ENCODE measurements at regions not wholly inside any gene's neighbourhood (a gene's known extent, or its start where the extent isn't known, plus 50 kb on each side); places are given as distances from the start of the nearest gene placed in this dataset.

DNA sequence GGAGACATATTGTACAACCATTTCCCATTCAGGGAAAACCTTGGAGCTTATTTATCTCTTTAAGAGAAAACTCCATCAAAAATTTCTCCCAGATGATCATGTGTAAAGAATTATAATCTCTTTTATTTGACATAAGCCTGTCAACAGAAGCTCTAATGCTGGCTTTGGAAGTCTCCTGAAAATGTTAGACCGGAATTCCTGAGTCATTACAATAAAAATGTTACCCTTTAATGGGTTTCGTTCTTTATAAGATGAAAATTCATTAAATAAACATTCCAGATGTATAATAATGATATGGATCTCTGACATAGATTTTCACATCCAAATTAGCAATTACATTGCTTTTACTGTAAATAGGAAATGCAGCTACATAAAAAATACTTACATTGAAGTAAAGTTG, 1036.4 kb downstream of the EFNA5 start:
- CTCF ChIA-PET = interaction anchor here (1.3 to 1.6 kb wide), 5 partner anchors 13 to 365 kb away, joined by 3 to 4 read pairs (median 4); no protein-coding TSS in a partner anchor

DNA sequence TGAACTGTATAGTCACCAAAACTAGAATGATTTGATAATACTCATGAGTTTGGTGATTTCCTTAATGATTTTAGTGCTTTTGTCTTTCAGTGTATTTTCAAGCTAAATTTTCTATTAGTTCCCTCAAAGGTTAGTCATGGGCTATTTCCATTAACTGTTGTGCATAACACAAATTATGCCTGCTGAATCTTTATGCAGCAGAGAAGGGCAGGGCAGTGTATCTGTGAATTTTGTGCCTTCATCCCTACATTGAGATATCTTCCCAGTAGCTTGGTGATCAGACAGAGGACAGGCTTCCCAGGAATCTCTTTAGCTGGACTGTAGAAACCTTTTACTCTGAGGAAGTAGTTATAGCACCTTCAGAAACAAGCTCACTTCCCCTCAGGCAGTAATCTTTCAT, 1036.9 kb downstream of the EFNA5 start:
- BruUV-seq (replicated peaks) = no TSS peak
- dilution Hi-C loops (cut with MboI; ENCODE audit: extremely low pct_ligation_motif_present, low sequenced_read_pairs) = no loop called here
- no peak overlapping the region for H3K9ac ChIP-seq (replicated peaks; ENCODE audit: extremely low read depth, insufficient read depth, low read length)
- H3K79me2 ChIP-seq (ENCODE audit: control insufficient read depth, insufficient read depth, low read length) = no peaks in the 10 kb centered on the region
- H3K4me1 ChIP-seq (ENCODE audit: control insufficient read depth, extremely low read depth, insufficient read depth, low read length) = peaks cover 6% of the 10 kb centered on the region
- H3K4me3 ChIP-seq (replicated peaks in 1 of 3; ENCODE audit: insufficient read depth in 1 of 3, low read depth in 1 of 3, low read length in 3 of 3) = no peak overlapping the region
- H3K27me3 ChIP-seq (ENCODE audit: control insufficient read depth in 2 of 2, insufficient read depth in 2 of 2, low read length in 2 of 2) = no peaks in the 10 kb centered on the region
- TF ChIP-seq EZH2 (IDR thresholded peaks at IDR 0.05; ENCODE audit: borderline replicate concordance, low read depth, low read length, severe bottlenecking) = no peak
- TF ChIP-seq, protein P1, sequence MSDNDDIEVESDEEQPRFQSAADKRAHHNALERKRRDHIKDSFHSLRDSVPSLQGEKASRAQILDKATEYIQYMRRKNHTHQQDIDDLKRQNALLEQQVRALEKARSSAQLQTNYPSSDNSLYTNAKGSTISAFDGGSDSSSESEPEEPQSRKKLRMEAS (IDR thresholded peaks at IDR 0.05; ENCODE audit: insufficient read depth, insufficient read length) = no peak
- TF ChIP-seq FOS (IDR thresholded peaks at IDR 0.05; ENCODE audit: borderline replicate concordance, insufficient read depth, low read length) = no peak
- TF ChIP-seq, protein P2, sequence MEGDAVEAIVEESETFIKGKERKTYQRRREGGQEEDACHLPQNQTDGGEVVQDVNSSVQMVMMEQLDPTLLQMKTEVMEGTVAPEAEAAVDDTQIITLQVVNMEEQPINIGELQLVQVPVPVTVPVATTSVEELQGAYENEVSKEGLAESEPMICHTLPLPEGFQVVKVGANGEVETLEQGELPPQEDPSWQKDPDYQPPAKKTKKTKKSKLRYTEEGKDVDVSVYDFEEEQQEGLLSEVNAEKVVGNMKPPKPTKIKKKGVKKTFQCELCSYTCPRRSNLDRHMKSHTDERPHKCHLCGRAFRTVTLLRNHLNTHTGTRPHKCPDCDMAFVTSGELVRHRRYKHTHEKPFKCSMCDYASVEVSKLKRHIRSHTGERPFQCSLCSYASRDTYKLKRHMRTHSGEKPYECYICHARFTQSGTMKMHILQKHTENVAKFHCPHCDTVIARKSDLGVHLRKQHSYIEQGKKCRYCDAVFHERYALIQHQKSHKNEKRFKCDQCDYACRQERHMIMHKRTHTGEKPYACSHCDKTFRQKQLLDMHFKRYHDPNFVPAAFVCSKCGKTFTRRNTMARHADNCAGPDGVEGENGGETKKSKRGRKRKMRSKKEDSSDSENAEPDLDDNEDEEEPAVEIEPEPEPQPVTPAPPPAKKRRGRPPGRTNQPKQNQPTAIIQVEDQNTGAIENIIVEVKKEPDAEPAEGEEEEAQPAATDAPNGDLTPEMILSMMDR (IDR thresholded peaks at IDR 0.05; ENCODE audit: extremely low read depth in 1 of 2, insufficient read depth in 1 of 2, low read depth in 1 of 2, low read length in 2 of 2) = no peak
- no peak for TF ChIP-seq POLR2AphosphoS5 (IDR thresholded peaks at IDR 0.05; ENCODE audit: insufficient read depth, low read depth, low read length)
- TF ChIP-seq GATA2 (IDR thresholded peaks at IDR 0.05; ENCODE audit: insufficient read depth, insufficient read length, low read depth, low read length) = no peak
- TF ChIP-seq POLR2A (IDR thresholded peaks at IDR 0.05; ENCODE audit: low read depth, low read length) = no peak
- no peak for TF ChIP-seq JUN (IDR thresholded peaks at IDR 0.05; ENCODE audit: borderline replicate concordance, insufficient read depth, insufficient read length, low read depth)
- no peak for TF ChIP-seq MYC (IDR thresholded peaks at IDR 0.05; ENCODE audit: low read depth, low read length)
- H3K36me3 ChIP-seq (ENCODE audit: control insufficient read depth in 2 of 2, extremely low read depth in 1 of 2, insufficient read depth in 2 of 2, low read length in 2 of 2) = no peaks in the 10 kb centered on the region
- H3K9me1 ChIP-seq (replicated peaks; ENCODE audit: control insufficient read depth, extremely low read depth, insufficient read depth, low read length) = no peaks in the 10 kb centered on the region
- H3K9me3 ChIP-seq (replicated peaks; ENCODE audit: control insufficient read depth, insufficient read depth, low read length) = no peaks in the 10 kb centered on the region
- intact Hi-C loops (cut with micrococcal nuclease) = no loop called here
- no peaks in the 10 kb centered on the region for H4K20me1 ChIP-seq (replicated peaks; ENCODE audit: control insufficient read depth, extremely low read depth, insufficient read depth, low read length)
- peak overlapping the region; percentile 48 for H2AFZ ChIP-seq (ENCODE audit: low read depth, low read length)
- H3K4me2 ChIP-seq (ENCODE audit: insufficient read depth, low read length) = peak overlapping the region; percentile 24
- H3K27ac ChIP-seq (ENCODE audit: insufficient read depth, low read depth, low read length) = no peak overlapping the region
- DNase-seq (ENCODE audit: low read depth, low spot score) (no peak), FAIRE-seq (no peak)
- ChIA-PET POLR2A (no interaction called here), CTCF (interaction anchor here (1.3 to 2.1 kb wide), 6 partner anchors 12 to 365 kb away, joined by 3 to 4 read pairs (median 4); no protein-coding TSS in a partner anchor)

More for the DNA sequence above, 1036.4 kb downstream of the EFNA5 start:
- peak; percentile 19 for TF ChIP-seq GATA2 (IDR thresholded peaks at IDR 0.05; ENCODE audit: insufficient read depth, insufficient read length, low read depth, low read length)
- TF ChIP-seq, protein P1 (IDR thresholded peaks at IDR 0.05; ENCODE audit: insufficient read depth, insufficient read length) = no peak
- intact Hi-C loops (cut with micrococcal nuclease) = no loop called here
- Histone ChIP-seq H3K9ac (replicated peaks; ENCODE audit: extremely low read depth, insufficient read depth, low read length) (no peak overlapping the region), H2AFZ (ENCODE audit: low read depth, low read length) (peak overlapping the region; percentile 48), H3K27ac (ENCODE audit: insufficient read depth, low read depth, low read length) (no peak overlapping the region), H3K79me2 (ENCODE audit: control insufficient read depth, insufficient read depth, low read length) (no peaks in the 10 kb centered on the region), H3K4me2 (ENCODE audit: insufficient read depth, low read length) (peak overlapping the region; percentile 24), H3K4me1 (ENCODE audit: control insufficient read depth, extremely low read depth, insufficient read depth, low read length) (peaks cover 6% of the 10 kb centered on the region), H3K9me1 (replicated peaks; ENCODE audit: control insufficient read depth, extremely low read depth, insufficient read depth, low read length) (no peaks in the 10 kb centered on the region), H3K36me3 (ENCODE audit: control insufficient read depth in 2 of 2, extremely low read depth in 1 of 2, insufficient read depth in 2 of 2, low read length in 2 of 2) (no peaks in the 10 kb centered on the region), H3K27me3 (ENCODE audit: control insufficient read depth in 2 of 2, insufficient read depth in 2 of 2, low read length in 2 of 2) (no peaks in the 10 kb centered on the region), H3K4me3 (replicated peaks in 1 of 3; ENCODE audit: insufficient read depth in 1 of 3, low read depth in 1 of 3, low read length in 3 of 3) (no peak overlapping the region), H3K9me3 (replicated peaks; ENCODE audit: control insufficient read depth, insufficient read depth, low read length) (no peaks in the 10 kb centered on the region), H4K20me1 (replicated peaks; ENCODE audit: control insufficient read depth, extremely low read depth, insufficient read depth, low read length) (no peaks in the 10 kb centered on the region)
- dilution Hi-C loops (cut with MboI; ENCODE audit: extremely low pct_ligation_motif_present, low sequenced_read_pairs) = no loop called here
- no TSS peak for BruUV-seq (replicated peaks)
- DNase-seq (ENCODE audit: low read depth, low spot score) (peak; percentile 30), FAIRE-seq (no peak)
- POLR2A ChIA-PET = interaction anchor here (0.7 kb wide), 1 partner anchor 982 kb away, joined by 3 read pairs; no protein-coding TSS in a partner anchor

Data from endothelial cell of umbilical vein (primary cell).